ENCODE measurements at regions not wholly inside any gene's neighbourhood (a gene's known extent, or its start where the extent isn't known, plus 50 kb on each side); places are given as distances from the start of the nearest gene placed in this dataset.

- ChIA-PET CTCF (no interaction called here), POLR2A (ENCODE audit: low non-redundant PET) (no interaction called here)
- BruUV-seq (replicated peaks) = no TSS peak
- DNase-seq (ENCODE audit: low spot score) = no peak
- no peaks in the 10 kb centered on the region for H3K36me3 ChIP-seq (ENCODE audit: insufficient read depth, low read length, poor library complexity, severe bottlenecking)
- no peak for TF ChIP-seq CTCF (conservative IDR thresholded peaks at IDR 0.05; ENCODE audit: low read depth, low read length)
- TF ChIP-seq EZH2 (IDR thresholded peaks at IDR 0.05; ENCODE audit: borderline replicate concordance, low read depth, low read length, poor library complexity, severe bottlenecking) = no peak
- H3K27me3 ChIP-seq (replicated peaks; ENCODE audit: insufficient read depth, low read depth, low read length, poor library complexity) = no peaks in the 10 kb centered on the region
- H3K27ac ChIP-seq (ENCODE audit: low read depth, low read length, poor library complexity, severe bottlenecking) = no peak overlapping the region
- intact Hi-C loops (cut with micrococcal nuclease; ENCODE audit: unreplicated experiment) = no loop called here
- no peaks in the 10 kb centered on the region for H3K9me3 ChIP-seq (ENCODE audit: low read depth, low read length, poor library complexity, severe bottlenecking)
- no peaks in the 10 kb centered on the region for H3K4me1 ChIP-seq (ENCODE audit: insufficient read depth, low read length, poor library complexity, severe bottlenecking)
- H3K4me3 ChIP-seq (ENCODE audit: low read depth, low read length, poor library complexity, severe bottlenecking) = no peak overlapping the region
These were observed 151.2 kb upstream of the DPYD start for GRCh38 chr1:98072047-98072446.

GRCh38 chr1:98068016-98068415, 147.2 kb upstream of the DPYD start:
- no peak for DNase-seq (ENCODE audit: low spot score)
- TF ChIP-seq CTCF (conservative IDR thresholded peaks at IDR 0.05; ENCODE audit: low read depth, low read length) (no peak), EZH2 (IDR thresholded peaks at IDR 0.05; ENCODE audit: borderline replicate concordance, low read depth, low read length, poor library complexity, severe bottlenecking) (no peak)
- Histone ChIP-seq H3K4me1 (ENCODE audit: insufficient read depth, low read length, poor library complexity, severe bottlenecking) (no peaks in the 10 kb centered on the region), H3K36me3 (ENCODE audit: insufficient read depth, low read length, poor library complexity, severe bottlenecking) (no peaks in the 10 kb centered on the region), H3K4me3 (ENCODE audit: low read depth, low read length, poor library complexity, severe bottlenecking) (no peak overlapping the region), H3K27ac (ENCODE audit: low read depth, low read length, poor library complexity, severe bottlenecking) (no peak overlapping the region), H3K9me3 (ENCODE audit: low read depth, low read length, poor library complexity, severe bottlenecking) (no peaks in the 10 kb centered on the region), H3K27me3 (replicated peaks; ENCODE audit: insufficient read depth, low read depth, low read length, poor library complexity) (no peaks in the 10 kb centered on the region)
- intact Hi-C loops (cut with micrococcal nuclease; ENCODE audit: unreplicated experiment) = no loop called here
- BruUV-seq (replicated peaks) = no TSS peak
- CTCF ChIA-PET = no interaction called here
- POLR2A ChIA-PET (ENCODE audit: low non-redundant PET) = no interaction called here

- intact Hi-C loops (cut with micrococcal nuclease; ENCODE audit: unreplicated experiment) = no loop called here
- POLR2A ChIA-PET (ENCODE audit: low non-redundant PET) = no interaction called here
- Histone ChIP-seq H3K9me3 (ENCODE audit: low read depth, low read length, poor library complexity, severe bottlenecking) (no peaks in the 10 kb centered on the region), H3K4me3 (ENCODE audit: low read depth, low read length, poor library complexity, severe bottlenecking) (no peak overlapping the region), H3K27me3 (replicated peaks; ENCODE audit: insufficient read depth, low read depth, low read length, poor library complexity) (no peaks in the 10 kb centered on the region), H3K27ac (ENCODE audit: low read depth, low read length, poor library complexity, severe bottlenecking) (no peak overlapping the region), H3K36me3 (ENCODE audit: insufficient read depth, low read length, poor library complexity, severe bottlenecking) (no peaks in the 10 kb centered on the region), H3K4me1 (ENCODE audit: insufficient read depth, low read length, poor library complexity, severe bottlenecking) (no peaks in the 10 kb centered on the region)
- DNase-seq (ENCODE audit: low spot score) = no peak
- no peak for TF ChIP-seq CTCF (conservative IDR thresholded peaks at IDR 0.05; ENCODE audit: low read depth, low read length)
- no peak for TF ChIP-seq EZH2 (IDR thresholded peaks at IDR 0.05; ENCODE audit: borderline replicate concordance, low read depth, low read length, poor library complexity, severe bottlenecking)
- CTCF ChIA-PET = no interaction called here
- BruUV-seq (replicated peaks) = no TSS peak
These were observed 146.1 kb upstream of the DPYD start for GRCh38 chr1:98066911-98067310.

Data from A673 (cell line).